Osteoblast (primary cell): ENCODE measurements at regions not wholly inside any gene's neighbourhood (a gene's known extent, or its start where the extent isn't known, plus 50 kb on each side); places are given as distances from the start of the nearest gene placed in this dataset.

Experiments used
- DNase-seq: peaks from one replicate; pipeline ENCODE4 v3.0.0; 2011; ENCODE audit warnings: low spot score, mixed read lengths; ENCODE audit not compliant: insufficient read length; ENCODE audit errors: missing footprints
- H2AFZ ChIP-seq: 2 replicates; pipeline ENCODE4 v1.6.0; 2011; ENCODE audit warnings: mild to moderate bottlenecking, low read length
- H3K27ac ChIP-seq: 2 replicates; pipeline ENCODE4 v1.5.1; 2011; ENCODE audit warnings: mild to moderate bottlenecking, low read depth, low read length, moderate library complexity
- H3K27me3 ChIP-seq: 2 replicates; pipeline ENCODE4 v1.6.0; 2012; ENCODE audit warnings: mild to moderate bottlenecking, control low read depth, inconsistent platforms, low read length, moderate library complexity; ENCODE audit not compliant: insufficient read depth
- H3K36me3 ChIP-seq: 2 replicates; pipeline ENCODE4 v1.5.1; 2011; ENCODE audit warnings: mild to moderate bottlenecking, low read length, control low read depth, moderate library complexity; ENCODE audit not compliant: insufficient read depth
- H3K4me1 ChIP-seq: 2 replicates; pipeline ENCODE4 v1.5.1; 2011; ENCODE audit warnings: mild to moderate bottlenecking, low read length, control low read depth, moderate library complexity; ENCODE audit not compliant: insufficient read depth
- H3K4me2 ChIP-seq: 2 replicates; pipeline ENCODE4 v1.6.0; 2011; ENCODE audit warnings: mild to moderate bottlenecking, low read length; ENCODE audit not compliant: insufficient read depth
- H3K4me3 ChIP-seq: fragments of 200-600 bp; sonication (generic); 3 replicates; pipeline ENCODE4 v1.5.1; 2012; ENCODE audit warnings: mild to moderate bottlenecking, low read length, inconsistent platforms; ENCODE audit not compliant: insufficient read depth
- H3K79me2 ChIP-seq: 2 replicates; pipeline ENCODE4 v1.6.0; 2012; ENCODE audit warnings: mild to moderate bottlenecking, low read length, control low read depth, inconsistent platforms; ENCODE audit not compliant: insufficient read depth
- H3K9me3 ChIP-seq: 2 replicates; pipeline ENCODE4 v1.5.1; 2011; ENCODE audit warnings: low read depth, low read length, control low read depth
- H4K20me1 ChIP-seq: 2 replicates; pipeline ENCODE4 v1.6.0; 2012; ENCODE audit warnings: mild to moderate bottlenecking, low read length, control low read depth; ENCODE audit not compliant: insufficient read depth
- TF ChIP-seq, protein P1 (sequence below): IDR thresholded peaks from 2 replicates; pipeline ENCODE4 v1.5.1; 2011; ENCODE audit warnings: mild to moderate bottlenecking, low read depth, low read length, moderate library complexity; ENCODE audit errors: extremely low read depth

DNA sequence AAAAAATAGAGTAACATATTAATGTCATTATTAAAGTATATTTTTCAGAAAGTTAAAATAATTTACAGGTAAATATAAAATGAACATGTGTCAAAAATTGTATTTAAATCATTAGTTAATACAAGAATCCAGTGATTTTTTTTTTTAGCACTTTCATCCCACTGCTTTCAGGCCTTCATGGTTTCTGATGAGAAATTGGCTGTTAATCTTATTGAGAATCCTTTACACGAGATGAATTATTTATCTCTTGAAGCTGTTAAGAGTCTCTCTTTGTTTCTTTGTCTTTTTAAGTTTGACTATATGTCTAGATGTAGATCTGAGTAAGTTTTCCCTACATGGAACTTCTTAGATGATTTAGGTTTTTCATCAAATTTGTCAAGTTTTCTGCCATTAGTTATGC lies 578.5 kb upstream of the KCND2 start:
- no peaks in the 10 kb centered on the region for H3K27me3 ChIP-seq
- H3K4me2 ChIP-seq: no peak overlapping the region
- DNase-seq: no peak
- no peaks in the 10 kb centered on the region for H4K20me1 ChIP-seq
- H3K9me3 ChIP-seq: no peaks in the 10 kb centered on the region
- no peak overlapping the region for H3K4me3 ChIP-seq
- TF ChIP-seq, protein P1, sequence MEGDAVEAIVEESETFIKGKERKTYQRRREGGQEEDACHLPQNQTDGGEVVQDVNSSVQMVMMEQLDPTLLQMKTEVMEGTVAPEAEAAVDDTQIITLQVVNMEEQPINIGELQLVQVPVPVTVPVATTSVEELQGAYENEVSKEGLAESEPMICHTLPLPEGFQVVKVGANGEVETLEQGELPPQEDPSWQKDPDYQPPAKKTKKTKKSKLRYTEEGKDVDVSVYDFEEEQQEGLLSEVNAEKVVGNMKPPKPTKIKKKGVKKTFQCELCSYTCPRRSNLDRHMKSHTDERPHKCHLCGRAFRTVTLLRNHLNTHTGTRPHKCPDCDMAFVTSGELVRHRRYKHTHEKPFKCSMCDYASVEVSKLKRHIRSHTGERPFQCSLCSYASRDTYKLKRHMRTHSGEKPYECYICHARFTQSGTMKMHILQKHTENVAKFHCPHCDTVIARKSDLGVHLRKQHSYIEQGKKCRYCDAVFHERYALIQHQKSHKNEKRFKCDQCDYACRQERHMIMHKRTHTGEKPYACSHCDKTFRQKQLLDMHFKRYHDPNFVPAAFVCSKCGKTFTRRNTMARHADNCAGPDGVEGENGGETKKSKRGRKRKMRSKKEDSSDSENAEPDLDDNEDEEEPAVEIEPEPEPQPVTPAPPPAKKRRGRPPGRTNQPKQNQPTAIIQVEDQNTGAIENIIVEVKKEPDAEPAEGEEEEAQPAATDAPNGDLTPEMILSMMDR: no peak
- no peaks in the 10 kb centered on the region for H3K79me2 ChIP-seq
- no peak overlapping the region for H2AFZ ChIP-seq
- no peaks in the 10 kb centered on the region for H3K36me3 ChIP-seq
- no peak overlapping the region for H3K27ac ChIP-seq
- H3K4me1 ChIP-seq: no peaks in the 10 kb centered on the region

DNA sequence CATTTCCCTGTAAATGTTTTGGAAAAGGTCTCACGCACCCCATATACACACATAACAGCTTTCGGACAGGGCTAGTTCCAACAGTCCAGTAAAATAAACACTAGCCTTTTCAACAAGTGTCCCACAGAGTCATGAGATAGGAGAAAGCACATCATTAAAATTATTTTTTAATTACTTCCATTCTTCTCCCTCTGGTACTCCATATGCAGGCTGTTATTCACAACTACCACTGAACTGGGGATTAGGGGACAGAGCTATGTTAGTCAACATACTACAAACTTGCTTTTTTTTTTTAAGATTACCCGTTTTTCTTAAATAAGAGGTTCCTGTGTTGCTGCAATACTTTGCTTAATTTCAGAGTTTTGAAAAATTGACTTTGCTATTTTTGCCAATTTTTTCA lies 576.6 kb upstream of the KCND2 start:
- Histone ChIP-seq H3K27me3 (no peaks in the 10 kb centered on the region), H3K4me1 (no peaks in the 10 kb centered on the region), H3K27ac (no peak overlapping the region), H3K4me3 (no peak overlapping the region), H3K36me3 (no peaks in the 10 kb centered on the region), H3K4me2 (no peak overlapping the region), H4K20me1 (no peaks in the 10 kb centered on the region), H2AFZ (no peak overlapping the region), H3K9me3 (no peaks in the 10 kb centered on the region), H3K79me2 (no peaks in the 10 kb centered on the region)
- TF ChIP-seq, protein P1: no peak
- no peak for DNase-seq

DNA sequence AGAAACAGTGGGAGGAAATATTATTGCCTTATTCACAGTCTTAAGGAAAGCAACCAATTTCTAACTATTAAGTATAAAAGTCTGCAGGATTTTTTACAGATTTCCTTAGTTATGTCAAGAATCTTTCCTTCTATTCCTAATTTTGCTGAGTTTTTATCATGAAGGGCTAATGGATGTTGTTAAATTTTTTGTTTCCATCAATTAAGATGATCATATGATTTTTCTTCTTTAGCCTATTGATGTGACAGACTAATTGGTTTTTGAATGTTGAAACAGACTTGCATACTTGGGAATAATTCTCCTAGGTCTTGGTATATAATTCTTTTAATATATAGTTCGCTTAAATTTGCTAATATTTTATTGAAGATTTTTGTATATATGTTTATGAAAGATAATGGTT lies 569.1 kb upstream of the KCND2 start:
- no peak for DNase-seq
- H3K9me3 ChIP-seq: no peaks in the 10 kb centered on the region
- TF ChIP-seq, protein P1: no peak
- H3K4me1 ChIP-seq: no peaks in the 10 kb centered on the region
- no peak overlapping the region for H3K27ac ChIP-seq
- no peaks in the 10 kb centered on the region for H3K79me2 ChIP-seq
- no peak overlapping the region for H3K4me2 ChIP-seq
- no peaks in the 10 kb centered on the region for H3K27me3 ChIP-seq
- H2AFZ ChIP-seq: no peak overlapping the region
- H4K20me1 ChIP-seq: no peaks in the 10 kb centered on the region
- no peaks in the 10 kb centered on the region for H3K36me3 ChIP-seq
- no peak overlapping the region for H3K4me3 ChIP-seq

DNA sequence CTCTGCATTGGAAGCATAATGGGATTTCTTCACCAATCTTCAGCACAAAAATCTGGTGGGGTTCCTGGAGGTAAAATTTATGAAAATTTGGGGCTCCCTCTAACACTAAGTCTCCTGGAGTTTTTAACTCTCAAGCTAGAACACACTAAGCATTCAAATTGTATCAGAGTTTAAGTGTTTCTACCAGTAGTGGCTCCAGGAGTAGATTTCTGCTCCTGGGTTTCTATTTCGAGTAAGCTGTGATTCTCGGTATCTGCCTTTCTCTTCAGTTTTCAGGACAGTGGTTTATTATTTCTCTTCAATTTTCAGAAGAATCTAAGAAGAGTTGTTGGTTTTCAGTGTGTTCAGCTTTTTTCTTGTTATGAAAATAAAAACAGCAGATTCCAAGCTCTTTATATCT lies 566.4 kb upstream of the KCND2 start:
- peak overlapping the region; percentile 50 for H2AFZ ChIP-seq
- no peak overlapping the region for H3K4me3 ChIP-seq
- no peak for DNase-seq
- TF ChIP-seq, protein P1: no peak
- H3K9me3 ChIP-seq: no peaks in the 10 kb centered on the region
- no peaks in the 10 kb centered on the region for H3K4me1 ChIP-seq
- no peaks in the 10 kb centered on the region for H4K20me1 ChIP-seq
- H3K79me2 ChIP-seq: no peaks in the 10 kb centered on the region
- no peaks in the 10 kb centered on the region for H3K36me3 ChIP-seq
- no peak overlapping the region for H3K27ac ChIP-seq
- no peaks in the 10 kb centered on the region for H3K27me3 ChIP-seq
- no peak overlapping the region for H3K4me2 ChIP-seq
